Fibroblast of the conjunctiva (primary cell): ENCODE measurements at regions not wholly inside any gene's neighbourhood (a gene's known extent, or its start where the extent isn't known, plus 50 kb on each side); places are given as distances from the start of the nearest gene placed in this dataset.
A peak's percentile ranks its signal among the peaks of the same experiment; 100 is the strongest.

Experiments
- DNase-seq: peaks from one replicate; pipeline ENCODE4 v3.0.0-alpha.2; 2010; ENCODE audit warnings: low read depth

DNA sequence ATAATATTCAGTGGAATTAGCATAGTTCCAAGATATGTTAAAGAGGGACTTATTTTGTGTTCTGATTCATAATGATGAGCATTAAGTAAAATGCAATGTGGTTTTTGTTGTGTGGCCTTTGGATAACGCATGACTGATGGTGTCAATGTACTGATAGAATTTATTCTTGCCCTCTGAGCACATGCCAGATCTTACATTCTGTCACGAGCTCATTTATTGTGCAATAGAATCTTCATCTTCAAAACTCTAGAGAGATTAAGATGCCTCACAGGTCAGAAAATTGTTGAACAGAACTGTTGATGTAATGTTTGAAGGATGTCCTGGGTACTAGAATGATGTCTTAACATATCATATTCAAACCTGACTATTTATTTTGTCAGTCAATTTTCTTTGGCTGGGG, 148.0 kb upstream of the HTR2A start:
- no peak for DNase-seq

DNA sequence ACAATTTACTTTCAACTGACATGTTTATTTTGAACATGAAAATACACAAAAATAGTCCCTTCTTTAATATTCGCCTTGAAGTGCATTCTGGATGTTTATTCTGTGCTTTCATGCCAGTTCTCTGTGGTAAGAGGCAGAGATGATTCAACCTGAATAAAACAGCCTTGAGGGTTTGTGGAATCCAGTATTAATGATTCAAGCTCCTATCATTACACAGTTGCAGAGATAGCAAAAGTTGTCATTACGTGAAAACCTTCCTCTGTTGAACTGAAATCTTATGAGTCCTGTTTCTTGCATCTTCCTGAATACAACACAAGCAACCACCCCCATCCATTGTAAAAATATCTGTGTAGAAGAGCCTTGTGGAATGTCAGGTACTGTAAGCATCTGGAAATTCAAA, 142.3 kb upstream of the HTR2A start:
- DNase-seq = peak; percentile 3

DNA sequence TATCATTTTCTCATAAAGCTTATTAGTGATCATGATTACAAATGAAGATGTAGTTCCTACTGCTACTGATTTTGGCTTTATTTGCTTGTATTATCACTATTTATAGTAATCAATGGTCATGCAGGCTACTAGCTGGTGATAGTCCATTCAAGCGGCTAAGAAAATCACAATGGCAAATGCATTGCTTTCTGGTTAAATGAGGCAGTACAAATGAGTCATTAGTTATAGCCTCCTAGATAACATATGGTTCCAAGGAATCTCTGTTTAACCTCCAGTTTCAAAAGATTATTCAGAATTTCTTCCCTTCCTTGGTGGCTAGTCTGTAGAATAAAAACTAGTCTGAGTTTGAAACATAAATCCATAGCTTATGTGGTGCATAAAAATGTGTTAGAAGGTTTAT, 141.3 kb upstream of the HTR2A start:
- no peak for DNase-seq

DNA sequence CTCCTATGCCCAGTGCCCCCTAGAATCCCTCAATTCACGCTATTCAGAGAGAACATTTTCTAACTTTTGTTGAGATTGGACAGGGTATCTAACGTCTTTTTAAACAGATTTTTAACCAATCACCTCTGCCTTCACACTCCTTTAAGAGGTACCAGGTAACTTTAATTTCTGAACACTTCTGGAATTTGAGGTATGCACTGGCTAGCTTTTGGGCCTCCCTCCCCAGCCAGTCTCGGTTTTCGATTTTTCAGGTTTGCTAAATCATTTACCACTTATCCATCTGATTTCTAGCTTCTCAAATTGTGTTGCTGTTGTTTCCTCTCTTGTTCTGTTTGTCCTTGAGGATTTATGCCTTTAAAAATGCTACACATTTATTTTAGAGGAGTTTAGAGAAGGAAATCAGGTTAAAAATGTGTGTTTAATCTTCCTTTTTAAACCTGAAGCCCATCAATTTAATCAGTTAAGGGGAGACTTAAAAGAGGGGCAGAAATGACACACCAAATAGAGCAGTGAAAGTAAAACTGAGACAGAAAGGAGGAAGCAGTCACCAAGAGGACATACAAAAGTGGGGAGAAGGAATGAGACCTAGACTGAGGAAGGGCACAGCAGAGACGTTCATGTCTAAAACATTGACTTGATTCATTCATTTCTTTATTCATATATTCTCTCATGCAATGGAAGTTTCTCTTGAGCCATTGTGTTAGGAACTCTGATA, 139.6 kb upstream of the HTR2A start:
- no peak for DNase-seq

DNA sequence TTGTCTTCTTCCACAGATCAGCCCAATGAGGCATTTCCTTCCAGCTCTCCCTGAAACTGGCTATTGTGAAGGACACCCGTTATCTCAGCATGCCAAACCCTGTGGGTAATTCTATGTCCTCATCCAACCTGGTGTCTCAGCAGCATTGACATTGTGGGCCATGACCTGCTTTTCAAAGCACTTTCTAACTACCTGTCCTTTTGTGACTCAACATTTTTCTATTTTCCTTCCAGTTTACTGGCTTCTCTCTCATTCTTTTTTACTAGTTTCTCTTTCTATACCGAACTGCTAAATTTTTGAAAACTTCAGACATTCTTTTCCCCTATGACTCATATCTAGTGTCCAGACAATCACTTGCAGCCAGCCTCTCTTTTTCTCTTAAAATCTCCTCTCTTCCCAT, 136.4 kb upstream of the HTR2A start:
- no peak for DNase-seq

DNA sequence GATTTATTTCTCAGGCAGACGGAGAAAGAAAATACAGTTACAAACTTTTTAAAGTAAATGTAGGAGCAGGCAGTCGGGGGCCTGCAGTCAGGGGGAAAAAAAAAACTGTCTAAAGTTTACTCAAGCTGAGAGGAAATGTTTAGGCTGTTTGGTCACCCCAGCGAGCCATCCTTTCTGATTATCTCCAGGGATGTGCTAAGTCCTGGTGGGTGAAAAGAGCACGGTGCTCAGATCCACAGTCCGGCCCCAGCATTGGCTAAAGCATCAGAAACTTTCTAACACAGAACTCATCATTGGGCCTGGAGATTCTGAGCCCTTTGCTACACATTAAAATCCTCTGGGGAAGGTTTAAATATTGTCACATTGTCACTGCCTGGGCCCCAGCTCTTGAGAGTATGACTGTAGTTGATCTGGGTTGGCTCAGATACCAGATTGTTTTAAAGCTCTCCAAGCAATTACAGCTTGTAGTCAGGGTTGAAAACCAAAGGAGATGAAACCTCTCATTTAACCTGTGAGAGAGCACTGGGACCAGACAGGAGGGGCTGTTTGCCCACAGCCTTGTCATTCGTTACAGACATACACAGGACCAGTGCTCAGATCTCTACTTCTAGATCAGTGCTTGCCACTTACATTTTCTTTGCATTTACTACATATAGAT, 131.1 kb upstream of the HTR2A start:
- no peak for DNase-seq

DNA sequence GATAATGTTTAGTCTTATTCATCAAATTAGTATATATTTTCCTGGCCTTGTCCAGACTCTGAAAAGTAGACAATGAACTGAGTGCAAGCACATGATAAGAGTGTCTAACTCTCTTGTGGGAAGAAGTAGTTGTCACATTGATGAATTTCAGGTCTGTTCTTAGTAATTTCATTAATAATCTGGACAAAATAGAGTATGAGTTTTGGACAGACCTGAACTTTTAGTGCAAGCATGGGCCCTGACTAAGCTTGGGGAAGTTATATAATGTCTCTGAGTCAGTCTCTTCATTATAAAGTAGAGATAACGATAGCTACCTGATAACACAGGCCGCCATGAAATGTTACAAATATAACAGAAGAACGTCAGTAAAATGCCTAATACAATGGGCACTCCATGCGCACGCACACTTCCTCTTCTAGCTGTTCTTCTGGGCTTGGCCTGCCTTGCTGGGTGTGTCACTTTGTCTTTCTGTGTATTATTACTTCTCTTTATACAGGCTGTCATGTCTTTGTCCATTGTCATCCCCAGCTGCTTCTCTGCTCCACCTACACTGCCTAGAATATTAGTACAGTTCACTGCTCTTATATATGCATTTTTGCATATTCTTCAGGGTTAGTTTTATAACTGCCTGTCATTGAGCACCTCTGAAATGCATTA, 129.1 kb upstream of the HTR2A start:
- no peak for DNase-seq

DNA sequence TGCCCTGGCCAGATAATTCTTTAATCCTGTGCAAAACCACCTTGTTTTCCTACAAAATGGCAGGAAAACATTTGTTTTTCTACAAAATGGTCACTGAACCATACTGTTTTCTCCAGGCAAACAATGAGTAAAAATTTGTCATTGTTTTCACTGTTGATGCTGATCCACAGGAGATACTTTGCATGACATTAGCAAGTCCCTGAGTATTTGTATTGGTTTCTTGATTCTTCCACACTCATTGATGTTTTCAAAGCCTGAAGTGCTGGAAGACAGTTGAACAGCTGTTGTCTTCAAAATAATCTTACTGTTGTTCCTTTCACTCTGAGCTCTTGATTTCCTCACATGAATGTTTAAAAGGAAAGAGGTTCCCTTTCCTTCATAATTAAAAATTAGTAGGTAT, 123.1 kb upstream of the HTR2A start:
- DNase-seq = no peak

DNA sequence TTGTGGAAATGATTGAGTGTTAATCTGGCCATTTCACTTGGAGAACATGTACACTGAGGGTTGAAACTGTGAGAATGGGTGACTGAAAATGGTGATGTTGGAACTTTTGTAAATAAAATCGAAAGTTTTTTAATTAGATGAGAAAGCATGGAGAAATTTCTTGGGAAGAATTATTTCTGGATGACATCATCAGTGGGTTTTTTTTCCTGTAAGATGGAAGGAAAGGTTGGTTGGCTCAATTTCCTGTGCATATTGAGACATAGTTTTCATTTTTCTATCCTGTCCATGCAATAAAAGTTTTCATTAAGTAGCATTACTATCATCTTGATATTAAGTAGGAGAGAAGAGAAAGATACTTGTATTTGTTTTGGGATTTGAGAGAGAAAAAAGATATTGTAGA, 120.6 kb upstream of the HTR2A start:
- no peak for DNase-seq

DNA sequence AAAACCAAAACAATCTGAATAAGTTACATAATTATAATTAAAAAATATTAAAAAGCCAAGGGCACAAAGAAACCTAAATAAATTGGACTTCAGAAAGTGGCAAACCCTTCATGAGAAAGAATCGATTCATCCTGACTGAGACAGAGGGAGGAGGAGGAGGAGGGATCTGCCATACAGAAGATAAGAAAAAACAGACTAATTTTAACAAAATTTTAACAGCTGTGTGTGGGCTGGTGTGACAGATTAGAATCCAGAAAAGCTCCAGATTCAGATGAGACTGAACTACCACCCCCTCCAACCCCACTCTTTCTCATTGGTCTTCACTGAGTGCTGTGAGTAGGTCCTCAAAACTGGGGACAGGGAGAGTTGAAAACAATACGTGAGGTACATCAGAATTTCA, 111.5 kb upstream of the HTR2A start:
- no peak for DNase-seq

DNA sequence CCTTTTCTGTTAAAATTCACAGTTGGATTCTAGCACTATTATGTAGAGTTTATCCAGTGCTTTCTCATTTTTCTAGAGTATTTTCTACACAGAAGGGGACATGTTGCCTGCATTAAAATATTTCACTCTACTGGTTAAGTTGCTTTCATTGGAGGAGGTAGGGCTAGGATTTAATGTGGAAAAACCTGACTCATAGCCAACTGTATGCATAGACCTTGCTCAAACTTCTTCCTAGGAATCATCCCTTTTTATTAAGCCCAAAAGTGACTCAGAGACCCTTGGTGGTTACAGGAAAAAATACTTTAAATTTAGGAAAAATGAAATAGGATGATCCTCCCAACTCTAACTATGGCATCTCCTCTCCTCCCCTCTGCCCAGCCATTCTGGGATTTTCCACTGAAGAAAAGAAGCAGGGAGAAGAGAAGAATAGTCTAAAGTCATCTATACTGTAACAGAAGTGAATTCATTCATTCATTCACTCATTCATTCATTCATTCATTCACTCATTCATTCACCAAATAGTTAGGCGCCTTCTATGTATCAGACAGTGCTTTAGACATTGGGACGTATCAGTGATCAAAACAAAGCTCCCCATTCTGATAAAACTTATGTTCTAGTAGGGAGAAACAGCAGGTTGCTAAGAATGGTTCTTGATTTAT, 109.0 kb upstream of the HTR2A start:
- no peak for DNase-seq

DNA sequence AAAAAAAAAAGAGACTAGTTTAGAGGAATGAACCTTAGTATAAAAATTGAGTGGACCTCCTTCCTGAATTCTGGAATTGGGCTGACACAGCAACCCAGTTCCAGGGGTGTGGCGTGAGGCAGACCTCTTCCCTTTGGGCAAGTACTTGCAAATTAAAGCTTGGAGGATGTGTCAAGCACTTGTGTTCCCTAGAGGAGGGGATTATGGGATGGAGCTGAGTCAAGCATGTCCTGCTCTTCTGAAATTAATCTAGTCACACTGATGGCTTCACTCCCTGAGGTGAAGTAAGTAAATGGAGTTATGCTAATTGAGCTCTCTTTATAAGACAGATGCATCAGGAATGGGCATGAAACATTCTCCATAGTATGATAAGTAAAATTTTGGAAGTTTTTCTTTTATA, 107.7 kb upstream of the HTR2A start:
- no peak for DNase-seq

DNA sequence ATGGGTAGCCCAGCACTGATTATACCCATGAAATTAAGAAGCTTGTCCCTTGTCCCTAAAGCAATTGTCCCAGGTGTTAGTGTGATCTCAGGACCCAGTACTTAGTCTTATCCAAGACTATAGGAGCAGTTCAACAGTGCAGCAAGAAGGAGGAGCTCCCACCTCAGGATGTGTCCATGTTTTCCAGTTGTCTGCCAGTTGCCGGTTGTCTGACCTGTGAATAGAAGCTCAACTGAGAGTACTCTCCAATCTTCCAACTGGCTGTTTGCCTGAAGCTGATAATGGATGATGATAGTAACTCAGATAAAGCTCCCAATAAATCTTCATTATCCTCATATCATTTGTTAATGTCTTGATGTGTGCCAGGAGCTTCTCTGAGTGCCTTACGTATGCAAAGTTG, 107.2 kb upstream of the HTR2A start:
- DNase-seq = no peak

DNA sequence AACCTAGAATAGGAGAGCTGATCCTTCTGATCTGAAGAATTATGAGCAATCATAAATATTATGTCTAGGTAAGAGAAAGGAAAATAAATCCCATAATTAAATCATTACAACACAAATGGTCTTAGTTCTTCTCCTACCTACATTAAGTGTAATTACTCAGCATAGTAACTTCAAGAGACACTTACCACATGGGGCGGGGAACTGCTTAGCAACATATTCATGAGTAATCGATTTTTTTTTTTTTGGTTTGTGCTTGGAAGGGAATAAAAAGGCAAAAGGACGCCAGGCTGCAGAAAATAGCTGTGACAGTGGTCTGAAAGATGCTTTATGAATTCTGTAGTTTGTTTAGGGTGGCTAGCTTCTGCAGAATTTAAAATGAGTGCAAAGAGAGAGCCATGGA, 103.3 kb upstream of the HTR2A start:
- DNase-seq = no peak

DNA sequence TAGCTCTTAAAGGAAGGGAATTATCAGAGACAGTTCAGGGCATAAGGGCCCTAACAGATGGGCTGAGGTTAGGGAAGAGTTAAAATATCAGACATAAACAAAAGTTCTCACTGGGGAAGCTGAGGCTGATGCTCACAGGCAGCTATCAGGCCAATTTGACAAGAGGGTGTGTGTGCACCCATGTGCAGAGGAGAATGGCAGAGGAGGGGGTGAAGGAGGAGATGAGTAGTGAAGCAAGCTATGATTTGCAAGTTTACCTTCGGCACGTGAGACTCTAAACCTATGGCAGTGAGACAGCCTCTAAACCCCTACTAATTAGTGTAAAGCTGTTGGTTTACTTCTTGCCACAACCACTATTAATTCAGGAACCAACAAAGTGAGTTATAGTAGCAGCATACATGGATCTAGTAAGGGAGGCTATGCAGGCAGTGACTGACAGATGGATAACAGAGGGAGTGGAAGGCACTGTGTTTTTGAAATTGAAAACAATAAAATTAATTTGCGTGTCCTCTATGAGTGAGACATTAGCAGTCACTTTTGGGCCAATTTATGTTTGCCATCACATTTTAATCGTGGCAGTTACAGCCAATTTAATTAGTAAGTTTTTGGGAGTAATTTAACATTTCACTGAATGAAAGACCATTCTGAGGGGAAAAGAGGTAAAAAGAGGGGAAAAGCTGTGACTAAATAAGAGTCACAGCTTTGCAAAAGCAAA, 99.6 kb upstream of the HTR2A start:
- no peak for DNase-seq

DNA sequence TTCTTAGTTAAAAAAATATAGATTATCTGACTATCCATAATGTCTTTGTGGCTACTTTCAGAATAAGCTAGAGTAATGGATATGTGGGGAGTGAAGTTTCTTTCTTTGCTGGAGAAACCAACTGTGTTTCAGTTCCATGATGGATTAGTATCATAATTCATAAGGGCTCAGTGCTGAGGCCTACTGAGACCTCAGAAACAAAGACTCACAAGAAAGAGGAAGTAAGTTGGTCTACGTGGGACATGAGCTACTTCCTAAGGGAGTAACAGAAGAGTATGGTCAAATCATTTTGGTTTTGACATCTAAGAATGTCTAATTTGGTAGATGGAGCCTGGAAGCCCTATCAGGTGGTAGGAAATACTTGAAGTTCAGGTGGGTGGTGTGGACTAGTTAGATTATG, 99.0 kb upstream of the HTR2A start:
- DNase-seq = no peak

DNA sequence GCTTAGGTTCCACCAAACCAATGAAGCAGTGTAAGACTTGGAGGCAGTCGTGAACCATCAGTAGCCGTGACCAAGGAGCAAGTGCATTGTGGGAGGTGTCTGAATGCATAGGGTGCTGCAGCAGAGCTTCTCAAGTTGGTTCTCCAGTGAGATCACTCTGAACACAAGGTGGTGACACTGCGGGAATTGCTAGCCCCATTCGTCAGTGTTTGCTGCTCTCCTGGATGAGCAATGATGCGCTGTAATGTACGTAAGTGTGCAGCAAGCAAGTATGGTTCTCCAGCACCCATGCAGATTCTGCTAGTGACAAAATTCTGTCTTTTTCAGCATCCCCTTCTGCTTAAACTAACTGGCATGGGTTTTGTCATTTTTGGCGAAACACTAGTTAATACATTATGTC, 97.6 kb upstream of the HTR2A start:
- DNase-seq = no peak

DNA sequence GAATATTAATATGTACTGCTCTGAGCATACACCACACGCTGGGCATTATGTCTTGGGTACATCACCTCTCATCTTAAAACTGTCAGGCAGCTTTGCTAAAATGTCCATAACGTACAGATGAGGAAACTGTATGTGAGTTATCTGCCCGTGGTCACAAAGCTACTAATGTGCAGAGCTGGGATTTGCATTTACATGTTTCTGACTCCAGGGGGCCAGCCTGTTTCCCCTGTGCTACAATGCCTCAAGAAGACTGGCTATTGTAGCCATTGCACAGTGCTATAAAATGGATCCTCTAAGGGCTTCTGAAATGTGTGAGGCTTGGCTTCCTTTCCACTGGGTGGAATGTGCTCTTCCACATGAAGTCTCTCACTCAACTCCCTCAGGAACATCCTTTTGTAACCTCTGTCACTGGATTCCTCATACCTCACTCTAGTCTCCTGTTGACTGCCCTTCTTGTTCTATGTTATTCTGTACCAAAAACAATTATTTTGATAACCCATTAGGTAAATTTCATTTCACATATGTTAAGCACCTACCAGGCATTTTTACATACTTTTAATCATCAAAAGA, 95.6 kb upstream of the HTR2A start:
- no peak for DNase-seq

DNA sequence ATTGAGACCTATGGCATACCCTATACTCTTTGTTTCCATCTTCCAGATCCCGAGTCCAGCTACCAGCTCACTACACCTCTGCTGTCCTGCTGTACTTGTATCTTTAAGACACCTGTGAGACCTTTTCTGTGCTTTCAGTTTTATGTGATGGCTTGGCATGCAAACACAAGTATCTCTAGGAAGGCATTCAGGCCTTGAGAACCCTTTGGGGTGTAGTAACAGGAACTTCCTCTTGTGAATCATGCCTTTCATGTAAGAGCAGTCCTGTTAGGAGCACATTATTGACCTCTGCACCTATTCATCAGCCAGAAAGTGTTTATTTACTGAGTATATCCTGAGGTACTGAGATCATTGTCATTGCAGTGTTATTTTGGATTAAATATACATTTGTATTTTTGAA, 87.0 kb upstream of the HTR2A start:
- no peak for DNase-seq

DNA sequence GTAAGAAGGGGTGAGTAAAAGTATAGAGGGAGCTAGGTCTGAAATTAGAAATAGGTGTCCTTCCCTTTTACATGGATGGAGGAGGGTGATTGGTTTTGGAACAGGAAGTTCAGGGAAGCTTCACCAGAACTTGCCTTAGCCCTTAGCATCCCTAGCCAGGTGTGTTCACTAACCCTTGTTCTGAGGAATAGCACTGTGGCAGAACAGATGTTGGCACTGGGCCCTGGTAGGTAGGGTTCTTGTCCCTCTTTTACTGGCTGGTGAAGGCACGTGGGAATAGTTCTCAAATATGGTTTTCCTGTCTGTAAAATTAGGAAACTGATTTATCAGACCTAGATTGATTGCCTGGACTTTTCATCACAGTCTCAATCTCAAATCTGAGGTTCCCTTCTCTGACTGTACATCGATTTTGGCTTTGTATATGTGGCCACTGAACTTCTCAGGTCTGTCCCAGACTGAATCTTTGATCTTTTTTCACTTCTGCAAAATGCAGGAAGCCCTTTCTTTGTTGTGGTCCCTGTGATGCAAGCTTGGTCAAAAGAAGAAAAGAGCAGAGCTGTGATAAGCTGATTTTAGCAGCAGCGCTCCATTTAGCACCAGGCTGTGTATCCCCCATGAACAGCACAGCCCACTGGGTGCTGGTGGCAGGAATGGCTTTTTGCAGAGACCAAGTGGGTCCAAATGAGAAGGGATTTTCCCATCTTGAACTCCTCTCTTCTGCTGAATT, 86.2 kb upstream of the HTR2A start:
- DNase-seq = no peak

DNA sequence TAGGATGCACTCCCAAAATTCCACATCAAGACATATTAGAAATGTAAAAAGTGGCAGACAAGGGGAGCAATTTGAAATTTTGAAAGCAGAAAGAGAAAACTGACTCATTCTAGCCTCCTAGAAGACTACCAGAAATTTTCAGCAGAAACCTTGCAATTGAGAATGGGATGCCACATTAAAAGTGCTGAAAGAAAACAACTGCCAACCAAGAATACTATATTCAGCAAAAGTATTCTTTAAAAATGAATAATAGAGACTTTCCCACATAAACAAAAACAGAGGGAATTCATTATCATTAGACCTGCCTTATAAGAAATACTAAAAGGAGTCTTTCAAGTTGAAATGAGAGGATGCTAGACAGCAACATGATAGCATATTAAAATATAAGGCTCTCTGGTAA, 78.3 kb upstream of the HTR2A start:
- no peak for DNase-seq
